ENCODE measurements at regions not wholly inside any gene's neighbourhood (a gene's known extent, or its start where the extent isn't known, plus 50 kb on each side); places are given as distances from the start of the nearest gene placed in this dataset.

- no peak overlapping the region for H3K4me3 ChIP-seq (ENCODE audit: low read depth, low read length)
- no peak for TF ChIP-seq CTCF (IDR thresholded peaks at IDR 0.05; ENCODE audit: borderline replicate concordance, insufficient read depth, low read depth, low read length)
These were observed 75.9 kb upstream of the CCNG1 start for GRCh38 chr5:163361450-163361849.

GRCh38 chr5:163362840-163363371 is 74.5 kb upstream of the CCNG1 start:
- no peak for TF ChIP-seq CTCF (IDR thresholded peaks at IDR 0.05; ENCODE audit: borderline replicate concordance, insufficient read depth, low read depth, low read length)
- H3K4me3 ChIP-seq (ENCODE audit: low read depth, low read length) = no peak overlapping the region

- no peak for TF ChIP-seq CTCF (IDR thresholded peaks at IDR 0.05; ENCODE audit: borderline replicate concordance, insufficient read depth, low read depth, low read length)
- H3K4me3 ChIP-seq (ENCODE audit: low read depth, low read length) = no peak overlapping the region
These were observed 74.0 kb upstream of the CCNG1 start for GRCh38 chr5:163363389-163363788.

- H3K4me3 ChIP-seq (ENCODE audit: low read depth, low read length) = no peak overlapping the region
- TF ChIP-seq CTCF (IDR thresholded peaks at IDR 0.05; ENCODE audit: borderline replicate concordance, insufficient read depth, low read depth, low read length) = no peak
These were observed 70.6 kb upstream of the CCNG1 start for GRCh38 chr5:163366757-163367156.

GRCh38 chr5:163369776-163370385 is 67.5 kb upstream of the CCNG1 start:
- TF ChIP-seq CTCF (IDR thresholded peaks at IDR 0.05; ENCODE audit: borderline replicate concordance, insufficient read depth, low read depth, low read length) = no peak
- H3K4me3 ChIP-seq (ENCODE audit: low read depth, low read length) = no peak overlapping the region

GRCh38 chr5:163373436-163374084 is 63.8 kb upstream of the CCNG1 start:
- no peak overlapping the region for H3K4me3 ChIP-seq (ENCODE audit: low read depth, low read length)
- no peak for TF ChIP-seq CTCF (IDR thresholded peaks at IDR 0.05; ENCODE audit: borderline replicate concordance, insufficient read depth, low read depth, low read length)

- H3K4me3 ChIP-seq (ENCODE audit: low read depth, low read length) = no peak overlapping the region
- TF ChIP-seq CTCF (IDR thresholded peaks at IDR 0.05; ENCODE audit: borderline replicate concordance, insufficient read depth, low read depth, low read length) = no peak
These were observed 59.4 kb upstream of the CCNG1 start for GRCh38 chr5:163377982-163378381.

All from GM12875 (cell line).